ENCODE measurements at regions not wholly inside any gene's neighbourhood (a gene's known extent, or its start where the extent isn't known, plus 50 kb on each side); places are given as distances from the start of the nearest gene placed in this dataset.
"Not testable (repeated sequence)": the region's sequence is repeated elsewhere in the genome, so short reads cannot be mapped to it uniquely, and the experiment has no call there.

DNA sequence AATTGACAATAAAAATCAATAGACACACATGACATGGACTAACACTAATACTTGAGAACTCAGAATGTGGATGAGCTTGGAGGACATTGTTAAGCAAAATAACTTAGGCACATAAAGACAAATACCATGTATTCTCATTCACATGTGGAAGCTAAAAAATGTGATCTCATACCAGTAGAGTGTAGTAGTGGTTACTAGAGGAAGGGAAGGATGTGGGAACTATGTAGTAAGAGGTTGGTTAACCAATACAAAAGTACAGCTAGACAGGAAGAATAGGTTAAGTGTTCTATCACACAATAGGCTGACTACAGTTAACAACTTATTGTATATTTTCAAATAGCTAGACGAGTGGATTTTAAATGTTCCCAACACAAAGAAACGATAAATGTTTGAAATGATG lies 415.8 kb upstream of the KLF12 start:
- DNase-seq (no peak), ATAC-seq (ENCODE audit: insufficient read depth, low FRiP score) (no peak)
- H3K9me3 ChIP-seq (ENCODE audit: control insufficient read depth in 4 of 4, insufficient read depth in 3 of 4, low read length in 3 of 4): no peaks in the 10 kb centered on the region
- H3K27ac ChIP-seq (ENCODE audit: low read depth in 1 of 2, low read length in 1 of 2): no peak overlapping the region
- H3K9ac ChIP-seq (ENCODE audit: insufficient read depth in 1 of 2, low read length in 2 of 2): no peak overlapping the region
- 65 to 75% methylated on average over 2 of the region's 2 CpGs for WGBS, 2 donors
- no peak overlapping the region for H3K4me3 ChIP-seq
- H3K36me3 ChIP-seq (ENCODE audit: control insufficient read depth in 4 of 4, insufficient read depth in 4 of 4, low read length in 4 of 4): no peaks in the 10 kb centered on the region
- H3K4me1 ChIP-seq (ENCODE audit: control insufficient read depth in 5 of 5, insufficient read depth in 5 of 5, low read length in 5 of 5): no peaks in the 10 kb centered on the region
- H3K27me3 ChIP-seq (ENCODE audit: control insufficient read depth in 3 of 3, insufficient read depth in 3 of 3, low read length in 2 of 3): no peaks in the 10 kb centered on the region
- TF ChIP-seq, protein P1, sequence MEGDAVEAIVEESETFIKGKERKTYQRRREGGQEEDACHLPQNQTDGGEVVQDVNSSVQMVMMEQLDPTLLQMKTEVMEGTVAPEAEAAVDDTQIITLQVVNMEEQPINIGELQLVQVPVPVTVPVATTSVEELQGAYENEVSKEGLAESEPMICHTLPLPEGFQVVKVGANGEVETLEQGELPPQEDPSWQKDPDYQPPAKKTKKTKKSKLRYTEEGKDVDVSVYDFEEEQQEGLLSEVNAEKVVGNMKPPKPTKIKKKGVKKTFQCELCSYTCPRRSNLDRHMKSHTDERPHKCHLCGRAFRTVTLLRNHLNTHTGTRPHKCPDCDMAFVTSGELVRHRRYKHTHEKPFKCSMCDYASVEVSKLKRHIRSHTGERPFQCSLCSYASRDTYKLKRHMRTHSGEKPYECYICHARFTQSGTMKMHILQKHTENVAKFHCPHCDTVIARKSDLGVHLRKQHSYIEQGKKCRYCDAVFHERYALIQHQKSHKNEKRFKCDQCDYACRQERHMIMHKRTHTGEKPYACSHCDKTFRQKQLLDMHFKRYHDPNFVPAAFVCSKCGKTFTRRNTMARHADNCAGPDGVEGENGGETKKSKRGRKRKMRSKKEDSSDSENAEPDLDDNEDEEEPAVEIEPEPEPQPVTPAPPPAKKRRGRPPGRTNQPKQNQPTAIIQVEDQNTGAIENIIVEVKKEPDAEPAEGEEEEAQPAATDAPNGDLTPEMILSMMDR (IDR thresholded peaks at IDR 0.05; ENCODE audit: control extremely low read depth, extremely low read depth): no peak

- not testable (repeated sequence) for H3K4me1 ChIP-seq (ENCODE audit: control insufficient read depth in 5 of 5, insufficient read depth in 5 of 5, low read length in 5 of 5); DNase-seq; H3K9ac ChIP-seq (ENCODE audit: insufficient read depth in 1 of 2, low read length in 2 of 2); H3K27me3 ChIP-seq (ENCODE audit: control insufficient read depth in 3 of 3, insufficient read depth in 3 of 3, low read length in 2 of 3); H3K9me3 ChIP-seq (ENCODE audit: control insufficient read depth in 4 of 4, insufficient read depth in 3 of 4, low read length in 3 of 4); ATAC-seq (ENCODE audit: insufficient read depth, low FRiP score); H3K4me3 ChIP-seq; H3K36me3 ChIP-seq (ENCODE audit: control insufficient read depth in 4 of 4, insufficient read depth in 4 of 4, low read length in 4 of 4); H3K27ac ChIP-seq (ENCODE audit: low read depth in 1 of 2, low read length in 1 of 2)
- 79 to 87% methylated on average over 9 to 11 of the region's 11 CpGs for WGBS, 2 donors
Measured at GRCh38 chr13:74536649-74537048, 402.4 kb upstream of the KLF12 start.

- no peak overlapping the region for H3K27ac ChIP-seq (ENCODE audit: low read depth in 1 of 2, low read length in 1 of 2)
- no peak overlapping the region for H3K4me3 ChIP-seq
- ATAC-seq (ENCODE audit: insufficient read depth, low FRiP score) (no peak), DNase-seq (peak in 2 of 3 donors; percentile 57 to 65)
- H3K27me3 ChIP-seq (ENCODE audit: control insufficient read depth in 3 of 3, insufficient read depth in 3 of 3, low read length in 2 of 3): no peaks in the 10 kb centered on the region
- TF ChIP-seq, protein P1 (IDR thresholded peaks at IDR 0.05; ENCODE audit: control extremely low read depth, extremely low read depth): no peak
- peaks cover 0 to 11% (median 0%) of the 10 kb centered on the region in 5 donors for H3K4me1 ChIP-seq (ENCODE audit: control insufficient read depth in 5 of 5, insufficient read depth in 5 of 5, low read length in 5 of 5)
- no peaks in the 10 kb centered on the region for H3K36me3 ChIP-seq (ENCODE audit: control insufficient read depth in 4 of 4, insufficient read depth in 4 of 4, low read length in 4 of 4)
- WGBS, 2 donors: 84 to 88% methylated on average over 2 of the region's 2 CpGs
- H3K9ac ChIP-seq (ENCODE audit: insufficient read depth in 1 of 2, low read length in 2 of 2): no peak overlapping the region
- peaks cover 0 to 1% (median 0%) of the 10 kb centered on the region in 4 donors for H3K9me3 ChIP-seq (ENCODE audit: control insufficient read depth in 4 of 4, insufficient read depth in 3 of 4, low read length in 3 of 4)
Measured at GRCh38 chr13:74533226-74533625, 399.0 kb upstream of the KLF12 start.

- ATAC-seq (ENCODE audit: insufficient read depth, low FRiP score) (no peak), DNase-seq (peak in 2 of 3 donors; percentile 55)
- H3K27ac ChIP-seq (ENCODE audit: low read depth in 1 of 2, low read length in 1 of 2): no peak overlapping the region
- H3K4me1 ChIP-seq (ENCODE audit: control insufficient read depth in 5 of 5, insufficient read depth in 5 of 5, low read length in 5 of 5): peaks cover 0 to 11% (median 0%) of the 10 kb centered on the region in 5 donors
- H3K9ac ChIP-seq (ENCODE audit: insufficient read depth in 1 of 2, low read length in 2 of 2): no peak overlapping the region
- WGBS, 2 donors: 62 to 69% methylated on average over 1 of the region's 1 CpG
- H3K27me3 ChIP-seq (ENCODE audit: control insufficient read depth in 3 of 3, insufficient read depth in 3 of 3, low read length in 2 of 3): no peaks in the 10 kb centered on the region
- no peaks in the 10 kb centered on the region for H3K9me3 ChIP-seq (ENCODE audit: control insufficient read depth in 4 of 4, insufficient read depth in 3 of 4, low read length in 3 of 4)
- H3K36me3 ChIP-seq (ENCODE audit: control insufficient read depth in 4 of 4, insufficient read depth in 4 of 4, low read length in 4 of 4): no peaks in the 10 kb centered on the region
- no peak overlapping the region for H3K4me3 ChIP-seq
- TF ChIP-seq, protein P1 (IDR thresholded peaks at IDR 0.05; ENCODE audit: control extremely low read depth, extremely low read depth): no peak
Measured at GRCh38 chr13:74530011-74530410, 395.8 kb upstream of the KLF12 start.
